K562 (cell line): ENCODE measurements at regions not wholly inside any gene's neighbourhood (a gene's known extent, or its start where the extent isn't known, plus 50 kb on each side); places are given as distances from the start of the nearest gene placed in this dataset.

Source experiments
- ATAC-seq: fragments of 200-7000 bp; cut with Tn5 transposase; 3 replicates; pipeline ENCODE4 v1.9.1; 2020; ENCODE audit warnings: moderate library complexity
- BruUV-seq: library from RNA; stranded (reverse); fragments of 400-500 nt; replicated peaks from 2 replicates; lab custom pipeline; 2021; lab: Mats Ljungman, UMichigan
- CTCF ChIA-PET: fragments of 300-600 bp; formaldehyde crosslinking; extraction: SDS; loops from one replicate; lab custom pipeline; 2021; ENCODE audit warnings: low intra/inter-chr PET ratio; lab: Yijun Ruan, JAX
- POLR2A ChIA-PET: fragments of 300-600, 350-650 bp; sonication (Branson Sonifier 250); formaldehyde crosslinking; extraction: SDS; loops from one replicate; lab custom pipeline; 2021; ENCODE audit warnings: antibody characterized with exemption, inconsistent platforms; lab: Yijun Ruan, JAX
- DNase-seq, 4 experiments: peaks; one replicate each; pipeline versions ENCODE4 v3.0.0 to v3.0.0-alpha.2; 2011 to 2018; ENCODE audit warnings: low spot score in 3 of 4, mixed read lengths in 3 of 4; ENCODE audit errors: extremely low read depth in 1 of 4
- FAIRE-seq: peaks from 2 replicates; lab custom pipeline; 2011; peaks lifted over from hg19 to GRCh38; lab: Jason Lieb, UNC
- H2AFZ ChIP-seq: 2 replicates; pipeline ENCODE4 v1.6.0; 2011; ENCODE audit warnings: low read depth, low read length, control low read depth, inconsistent platforms
- H3K27ac ChIP-seq: fragments of 200-600 bp; 3 replicates; pipeline ENCODE4 v1.8.0; 2011; ENCODE audit warnings: low read depth, mild to moderate bottlenecking, control low read depth, inconsistent platforms, low read length, moderate library complexity, mixed read lengths; ENCODE audit errors: extremely low read depth
- H3K27me3 ChIP-seq, 2 experiments: fragments of 300-600 bp in 1 of 2; 2 replicates in 1 of 2; 3 replicates in 1 of 2; pipeline versions ENCODE4 v1.6.0 to v1.8.0; 2011; ENCODE audit warnings: inconsistent platforms in 2 of 2, low read length in 2 of 2, mild to moderate bottlenecking in 1 of 2, mixed read lengths in 1 of 2, moderate library complexity in 1 of 2; ENCODE audit not compliant: control insufficient read depth in 2 of 2, insufficient read depth in 2 of 2
- H3K36me3 ChIP-seq: fragments of 300-600 bp; 3 replicates; pipeline ENCODE4 v1.8.0; 2011; ENCODE audit warnings: mild to moderate bottlenecking, low read length, inconsistent platforms; ENCODE audit not compliant: control insufficient read depth, insufficient read depth
- H3K4me1 ChIP-seq, 2 experiments: fragments of 200-600 bp in 1 of 2; replicated peaks in 1 of 2; 2 replicates in 1 of 2; 3 replicates in 1 of 2; pipeline versions ENCODE4 v1.5.1 to v1.8.0; 2011; ENCODE audit warnings: inconsistent platforms in 2 of 2, low read length in 2 of 2, mild to moderate bottlenecking in 1 of 2, mixed read lengths in 1 of 2, moderate library complexity in 1 of 2; ENCODE audit not compliant: control insufficient read depth in 2 of 2, insufficient read depth in 2 of 2
- H3K4me2 ChIP-seq: 2 replicates; pipeline ENCODE4 v1.6.1; 2011; ENCODE audit warnings: low read length, control low read depth, inconsistent platforms, mixed read lengths; ENCODE audit not compliant: insufficient read depth
- H3K4me3 ChIP-seq: fragments of 200-600 bp; sonication (generic), shearing (Covaris generic); 2 replicates; pipeline ENCODE4 v1.5.1; 2016; ENCODE audit warnings: control low read depth, inconsistent platforms
- H3K79me2 ChIP-seq: fragments of 200-600 bp; 3 replicates; pipeline ENCODE4 v1.8.0; 2011; ENCODE audit warnings: low read length, inconsistent platforms; ENCODE audit not compliant: control insufficient read depth, insufficient read depth
- H3K9ac ChIP-seq, 2 experiments: 2 replicates each; pipeline versions ENCODE4 v1.6.0 to v1.6.1; 2011; ENCODE audit warnings: low read depth in 2 of 2, low read length in 2 of 2, control low read depth in 1 of 2, inconsistent platforms in 1 of 2, mild to moderate bottlenecking in 1 of 2, mixed read lengths in 1 of 2; ENCODE audit not compliant: insufficient read depth in 1 of 2
- H3K9me1 ChIP-seq: one replicate; pipeline ENCODE4 v1.6.0; 2011; ENCODE audit warnings: inconsistent platforms, mild to moderate bottlenecking, low read length, moderate library complexity; ENCODE audit not compliant: control insufficient read depth, insufficient read depth
- H3K9me3 ChIP-seq: replicated peaks from 2 replicates; pipeline ENCODE4 v1.5.1; 2011; ENCODE audit warnings: low read depth, low read length, inconsistent platforms; ENCODE audit not compliant: control insufficient read depth, insufficient read depth
- H4K20me1 ChIP-seq: replicated peaks from 2 replicates; pipeline ENCODE4 v1.6.1; 2011; ENCODE audit warnings: low read length, inconsistent platforms, mixed read lengths; ENCODE audit not compliant: control insufficient read depth, insufficient read depth
- GABPB2 ChIP-seq: fragments of 250-450 bp; sonication (Bioruptor Pico); conservative IDR thresholded peaks from 2 replicates; pipeline ENCODE4 v1.5.1; 2021; ENCODE audit warnings: mild to moderate bottlenecking
- KHSRP ChIP-seq: fragments of 450-650 bp; IDR thresholded peaks from 2 replicates; pipeline ENCODE4 v1.6.1; 2017
- MBD2 ChIP-seq: sonication (generic); IDR thresholded peaks from 2 replicates; pipeline ENCODE4 v1.6.1; 2016; ENCODE audit warnings: low read depth, borderline replicate concordance
- POU5F1 ChIP-seq: fragments of 150-350 bp; IDR thresholded peaks from 2 replicates; pipeline ENCODE4 v1.6.1; 2014; ENCODE audit warnings: borderline replicate concordance, low read length, low read depth, mild to moderate bottlenecking; ENCODE audit not compliant: partially characterized antibody
- RNF2 ChIP-seq: sonication (generic); IDR thresholded peaks from 2 replicates; pipeline ENCODE4 v1.6.1; 2016
- ZNF280A ChIP-seq: fragments of 450-650 bp; IDR thresholded peaks from 2 replicates; pipeline ENCODE4 v1.6.1; 2018; ENCODE audit warnings: mild to moderate bottlenecking, low read depth; ENCODE audit not compliant: partially characterized antibody
- ZNF311 ChIP-seq: fragments of 250-450 bp; sonication (Bioruptor Pico); IDR thresholded peaks from 2 replicates; pipeline ENCODE4 v1.4.0; 2020; ENCODE audit warnings: mild to moderate bottlenecking, moderate library complexity
- WGBS: fragments of 100-300 bp; shearing (Covaris generic); methylation state at CpG from one replicate; pipeline ENCODE4 v1.1.6; 2016; ENCODE audit warnings: low coverage, mixed read lengths; ENCODE audit not compliant: insufficient coverage; ENCODE audit errors: missing lambda C conversion rate; 5-methylcytosine and 5-hydroxymethylcytosine counted together
- in situ Hi-C: fragments of 300-500 bp; cut with MboI; formaldehyde crosslinking; loops from 4 replicates; pipeline ENCODE4 v1.15.0; 2018; ENCODE audit warnings: inconsistent platforms, mixed read lengths
- intact Hi-C: fragments of 100-400 bp; cut with micrococcal nuclease; formaldehyde crosslinking; loops from 2 replicates; pipeline ENCODE4 v1.14.2; 2022

GRCh38 chr3:103907567-103907966 is 1459.1 kb upstream of the ALCAM start:
- H3K9ac ChIP-seq: no peak overlapping the region
- no peak for TF ChIP-seq ZNF280A
- intact Hi-C loops: no loop called here
- no peaks in the 10 kb centered on the region for H4K20me1 ChIP-seq
- H2AFZ ChIP-seq: no peak overlapping the region
- 6% methylated on average over 3 of the region's 3 CpGs for WGBS
- no peak for FAIRE-seq
- no peaks in the 10 kb centered on the region for H3K79me2 ChIP-seq
- H3K9me1 ChIP-seq: no peaks in the 10 kb centered on the region
- DNase-seq: no peak
- H3K4me2 ChIP-seq: no peak overlapping the region
- BruUV-seq: no TSS peak
- H3K27ac ChIP-seq: no peak overlapping the region
- ChIA-PET CTCF (no interaction called here), POLR2A (no interaction called here)
- no peaks in the 10 kb centered on the region for H3K36me3 ChIP-seq
- H3K4me1 ChIP-seq: no peaks in the 10 kb centered on the region
- ATAC-seq: no peak
- H3K9me3 ChIP-seq: no peaks in the 10 kb centered on the region
- H3K4me3 ChIP-seq: no peak overlapping the region
- in situ Hi-C loops: no loop called here
- H3K27me3 ChIP-seq: no peaks in the 10 kb centered on the region

GRCh38 chr3:103909395-103909794 is 1457.3 kb upstream of the ALCAM start:
- Histone ChIP-seq H3K4me1 (no peaks in the 10 kb centered on the region), H3K9me1 (no peaks in the 10 kb centered on the region), H3K79me2 (no peaks in the 10 kb centered on the region), H3K4me2 (no peak overlapping the region), H3K27ac (no peak overlapping the region), H4K20me1 (no peaks in the 10 kb centered on the region), H3K36me3 (no peaks in the 10 kb centered on the region), H3K4me3 (no peak overlapping the region), H3K9ac (no peak overlapping the region), H3K9me3 (no peaks in the 10 kb centered on the region), H3K27me3 (no peaks in the 10 kb centered on the region), H2AFZ (no peak overlapping the region)
- WGBS: no CpG with 5 or more reads among the region's 1 CpG
- no peak for DNase-seq
- ChIA-PET POLR2A (no interaction called here), CTCF (no interaction called here)
- no peak for ATAC-seq
- no TSS peak for BruUV-seq
- intact Hi-C loops (no loop called here), in situ Hi-C loops (no loop called here)
- FAIRE-seq: no peak
- TF ChIP-seq GABPB2 (CRISPR knock-in tag) (no peak), RNF2 (no peak), POU5F1 (no peak), MBD2 (no peak), KHSRP (no peak), ZNF311 (CRISPR knock-in tag) (no peak)
